HG03139 (cell line): ENCODE measurements at regions not wholly inside any gene's neighbourhood (a gene's known extent, or its start where the extent isn't known, plus 50 kb on each side); places are given as distances from the start of the nearest gene placed in this dataset.

ENCODE experiments used
- ATAC-seq: cut with Tn5 transposase; IDR thresholded peaks from one replicate; pipeline ENCODE4 v1.9.1; 2021; ENCODE audit not compliant: unreplicated experiment

DNA sequence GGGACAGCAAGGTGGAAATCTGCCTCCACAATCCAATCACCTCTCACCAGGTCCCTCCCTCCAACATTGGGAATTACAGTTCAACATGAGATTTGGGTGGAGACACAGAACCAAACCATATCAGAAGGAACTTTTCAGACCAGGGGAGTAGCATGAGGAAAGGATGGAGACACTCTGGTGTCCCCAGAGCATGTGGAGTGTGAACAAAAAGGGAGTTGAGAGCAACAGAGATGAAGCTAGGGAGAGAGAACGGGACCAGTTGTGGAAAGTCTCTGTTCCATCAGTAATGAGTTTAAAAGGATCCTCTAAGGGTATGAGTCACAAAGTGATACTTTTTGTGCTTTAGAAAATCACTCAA, 382.0 kb downstream of the SFMBT2 start:
- ATAC-seq, result no peak

DNA sequence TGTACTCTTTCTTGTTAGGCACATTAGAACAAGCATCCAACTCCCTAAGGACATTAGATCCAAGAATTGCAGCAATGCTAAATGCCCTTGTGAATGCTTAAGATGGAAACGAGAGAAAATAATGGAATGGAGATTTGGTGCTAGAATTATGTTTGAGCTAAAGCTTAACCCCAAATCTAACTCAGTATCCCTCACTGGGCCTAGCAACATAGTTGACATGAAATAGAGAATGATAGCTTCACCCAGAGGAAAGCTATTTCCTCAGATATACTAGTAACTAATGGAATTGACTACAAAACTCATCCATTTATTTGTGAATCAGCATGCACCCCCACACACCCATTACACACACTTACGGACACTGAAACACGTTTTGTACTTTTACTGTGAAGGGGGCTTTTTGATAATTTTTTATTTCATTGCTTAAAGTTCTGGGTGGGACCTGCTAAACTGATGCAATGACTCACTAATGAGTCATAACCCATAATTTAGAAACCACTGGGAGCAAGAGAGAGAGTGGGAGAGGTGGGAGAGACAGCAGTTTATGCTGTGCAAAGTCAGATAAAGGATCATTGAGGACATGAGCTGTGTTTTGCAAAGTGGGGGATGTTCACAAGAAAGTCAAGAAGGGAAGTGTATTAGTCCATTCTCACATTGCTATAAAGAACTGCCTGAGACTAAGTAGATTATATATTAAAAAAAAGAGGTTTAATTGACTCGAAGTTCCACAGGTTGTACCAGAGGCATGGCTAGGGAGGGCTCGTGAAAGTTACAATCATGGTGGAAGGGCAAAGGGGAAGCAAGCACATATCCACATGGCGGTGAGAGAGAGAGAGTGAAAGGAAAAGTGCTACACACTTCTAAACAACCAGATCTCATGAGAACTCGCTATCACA, 382.7 kb downstream of the SFMBT2 start:
- ATAC-seq, result no peak

DNA sequence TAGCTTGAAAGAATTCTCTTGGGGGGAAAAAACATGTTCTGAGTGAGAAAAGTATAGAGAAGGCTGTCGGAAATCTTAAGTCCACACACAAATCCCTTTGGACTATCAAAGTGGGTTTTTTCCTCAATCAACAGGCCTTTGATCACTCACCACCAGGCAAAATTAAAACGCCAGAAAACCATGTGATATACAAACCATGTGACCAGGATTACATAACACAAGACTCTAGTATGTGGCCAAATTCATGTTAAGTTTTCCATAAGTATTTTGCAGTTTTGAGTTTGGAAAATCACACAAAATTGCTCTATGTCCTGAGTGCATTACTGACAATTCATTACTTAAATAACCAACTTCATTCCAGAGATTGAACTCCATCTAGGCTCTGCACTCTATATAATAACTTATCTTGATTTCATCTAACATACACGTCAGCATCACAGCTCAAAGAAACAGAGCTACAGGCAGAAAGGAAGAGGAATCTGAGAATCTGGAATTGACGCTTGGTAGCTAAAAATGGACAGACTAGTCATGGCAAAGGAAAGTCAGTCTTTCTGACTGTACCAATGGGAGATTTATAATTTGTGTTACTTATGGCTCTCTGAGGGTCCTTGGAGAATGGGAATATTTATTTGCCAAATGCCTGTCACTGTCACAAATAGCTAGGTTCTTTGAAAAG, 383.5 kb downstream of the SFMBT2 start:
- no peak for ATAC-seq

DNA sequence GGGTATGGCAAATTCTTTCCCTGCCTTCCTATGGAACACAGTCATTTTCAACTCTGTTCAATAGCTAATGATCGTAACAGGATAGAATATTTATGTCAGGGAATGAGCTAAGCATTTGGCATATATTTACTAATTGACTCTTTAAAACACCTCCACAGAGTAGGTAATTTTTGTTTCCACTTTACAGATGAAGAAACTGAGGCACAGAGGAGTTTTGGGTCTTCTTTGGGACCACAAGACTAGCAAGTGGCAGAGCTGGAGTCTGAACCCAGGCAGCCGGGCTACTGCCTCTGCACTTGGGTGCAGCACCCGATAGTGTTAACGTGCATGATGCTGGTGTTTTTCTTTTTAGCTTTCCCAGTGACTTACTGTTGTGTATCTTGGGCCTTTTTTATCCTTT, 384.0 kb downstream of the SFMBT2 start:
- no peak for ATAC-seq

DNA sequence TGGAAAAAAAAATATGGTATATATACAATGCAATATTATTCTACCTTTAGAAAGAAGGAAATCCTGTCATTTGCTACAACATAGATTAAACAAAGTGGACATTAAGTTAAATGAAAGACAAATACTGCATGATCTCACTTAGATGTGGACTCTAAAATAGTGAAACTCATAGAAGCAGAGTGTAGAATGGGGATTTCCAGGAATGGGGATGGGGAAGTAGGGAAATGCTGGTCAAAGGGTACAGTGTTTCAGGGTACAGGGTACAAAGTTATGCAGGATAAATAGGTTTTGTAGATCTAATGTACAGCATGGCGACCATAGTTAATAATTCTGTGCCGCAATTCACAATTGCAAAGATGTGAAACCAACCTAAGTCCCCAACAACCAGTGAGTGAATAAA, 385.5 kb downstream of the SFMBT2 start:
- no peak for ATAC-seq

DNA sequence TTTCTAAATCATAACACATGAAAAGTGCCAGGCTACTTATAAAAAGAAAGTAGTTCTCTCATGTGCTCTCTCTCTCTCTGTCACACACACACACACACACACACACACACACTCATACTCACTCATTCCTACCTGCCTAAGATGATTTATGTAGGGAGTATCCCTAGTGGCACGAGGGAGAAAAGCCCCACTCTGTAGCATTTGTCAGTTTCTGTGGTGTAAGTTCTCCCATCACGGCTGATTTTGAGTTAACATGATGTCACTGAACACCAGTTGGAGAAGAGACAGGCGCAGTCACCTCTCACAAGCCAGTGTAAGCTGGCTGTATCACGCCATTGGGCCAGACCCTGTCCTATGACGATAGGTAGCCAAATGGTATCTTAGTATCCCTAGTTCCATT, 395.4 kb downstream of the SFMBT2 start:
- ATAC-seq, result no peak

DNA sequence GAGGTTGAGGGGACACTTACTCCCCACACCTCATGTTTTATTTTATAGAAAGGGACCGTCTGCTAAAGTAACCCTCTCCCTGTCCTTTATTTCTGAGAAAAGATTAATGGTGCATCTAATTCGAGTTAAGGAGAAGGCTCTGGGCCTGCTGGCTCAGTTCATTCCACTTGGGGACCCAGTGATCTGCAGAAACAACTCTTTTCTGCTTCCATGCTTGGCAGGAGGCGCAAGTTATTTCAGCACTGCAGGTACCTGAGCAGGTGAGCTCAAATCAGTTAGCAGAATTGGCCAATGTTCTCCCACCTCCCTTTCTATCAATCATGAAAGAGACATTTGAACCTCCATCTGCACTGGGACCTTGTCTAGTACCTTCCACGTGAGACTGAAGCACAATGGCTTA, 396.1 kb downstream of the SFMBT2 start:
- no peak for ATAC-seq

DNA sequence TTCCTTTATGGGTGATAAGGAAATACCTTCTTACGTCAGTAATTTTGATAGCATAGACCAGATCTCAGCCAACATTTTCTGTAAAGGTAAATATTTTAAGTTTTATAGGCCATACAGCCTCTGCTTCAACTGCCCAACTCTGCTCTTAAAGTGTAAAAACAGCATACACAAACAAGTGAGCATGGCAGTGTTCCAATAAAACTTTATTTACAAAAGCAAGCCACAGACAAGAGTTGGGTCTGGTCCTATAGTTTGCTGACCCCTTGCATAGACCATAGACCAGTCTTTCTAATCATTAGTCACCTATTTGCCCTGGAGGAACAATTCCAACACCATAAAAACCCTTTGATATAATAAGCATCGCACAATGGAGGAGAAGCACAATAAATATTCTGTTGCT, 398.8 kb downstream of the SFMBT2 start:
- no peak for ATAC-seq

DNA sequence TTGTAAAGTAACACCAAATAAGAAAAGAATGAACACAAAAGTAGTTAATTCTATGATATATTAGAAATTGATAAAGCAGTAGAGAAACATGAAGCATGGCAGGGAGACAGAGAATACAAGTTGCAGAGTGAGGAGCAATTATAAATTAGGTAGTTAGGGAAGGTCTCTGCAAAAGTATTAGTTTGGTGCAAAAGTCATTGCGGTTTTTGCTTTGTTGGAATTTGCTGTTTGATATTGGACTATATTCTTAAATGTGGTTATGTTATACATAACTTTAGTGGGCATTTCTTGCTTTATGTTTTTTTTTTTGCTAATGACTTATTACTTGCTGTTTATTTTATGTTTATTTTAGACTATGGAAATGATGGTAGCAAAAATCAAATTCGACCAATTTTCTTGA, 402.2 kb downstream of the SFMBT2 start:
- no peak for ATAC-seq

DNA sequence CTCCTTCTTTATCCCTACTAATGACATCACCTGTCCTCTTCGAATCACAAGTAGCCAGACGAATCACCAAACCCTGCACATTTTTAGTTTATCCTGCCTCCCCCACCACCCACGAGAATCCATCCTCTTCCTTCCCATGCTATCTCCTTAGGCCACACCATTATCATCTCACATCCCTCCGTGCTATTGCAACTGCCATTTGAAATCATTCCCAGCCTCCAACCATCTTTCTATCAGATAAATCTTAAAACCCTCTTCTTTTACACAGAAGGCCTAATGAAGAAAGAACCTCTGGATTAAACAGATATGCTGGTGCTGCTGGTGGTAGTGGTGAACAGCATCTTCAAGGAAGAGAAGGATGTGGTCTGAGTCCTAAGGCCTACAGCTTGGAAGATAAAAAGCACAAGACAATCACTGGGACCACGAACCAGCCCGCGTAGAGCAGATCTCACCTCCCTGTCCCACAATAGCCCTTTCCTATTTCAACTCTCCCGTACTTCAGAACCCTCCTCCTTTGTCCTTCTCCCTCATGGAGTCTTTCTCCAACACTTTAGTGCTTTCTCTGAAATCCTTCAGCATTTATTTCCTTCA, 403.1 kb downstream of the SFMBT2 start:
- ATAC-seq, result no peak

DNA sequence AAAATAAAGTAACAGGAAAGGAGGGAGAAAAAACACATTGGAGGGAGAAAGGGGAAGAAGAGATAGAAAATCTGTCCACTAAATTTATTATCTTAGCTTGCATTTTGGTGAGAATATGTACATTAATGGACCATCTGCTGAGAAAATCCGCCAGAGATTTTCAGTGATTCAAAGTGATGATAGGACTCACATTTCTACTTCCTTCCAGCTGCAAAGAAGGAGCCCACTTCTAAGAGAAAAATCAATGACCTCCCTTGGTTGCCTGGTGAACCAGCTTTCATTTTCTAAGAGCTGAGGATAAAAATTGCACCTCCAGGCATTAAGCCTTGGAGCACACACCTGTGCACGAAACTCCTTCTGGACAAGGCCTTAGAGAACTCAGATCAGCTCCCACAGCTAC, 404.3 kb downstream of the SFMBT2 start:
- no peak for ATAC-seq

DNA sequence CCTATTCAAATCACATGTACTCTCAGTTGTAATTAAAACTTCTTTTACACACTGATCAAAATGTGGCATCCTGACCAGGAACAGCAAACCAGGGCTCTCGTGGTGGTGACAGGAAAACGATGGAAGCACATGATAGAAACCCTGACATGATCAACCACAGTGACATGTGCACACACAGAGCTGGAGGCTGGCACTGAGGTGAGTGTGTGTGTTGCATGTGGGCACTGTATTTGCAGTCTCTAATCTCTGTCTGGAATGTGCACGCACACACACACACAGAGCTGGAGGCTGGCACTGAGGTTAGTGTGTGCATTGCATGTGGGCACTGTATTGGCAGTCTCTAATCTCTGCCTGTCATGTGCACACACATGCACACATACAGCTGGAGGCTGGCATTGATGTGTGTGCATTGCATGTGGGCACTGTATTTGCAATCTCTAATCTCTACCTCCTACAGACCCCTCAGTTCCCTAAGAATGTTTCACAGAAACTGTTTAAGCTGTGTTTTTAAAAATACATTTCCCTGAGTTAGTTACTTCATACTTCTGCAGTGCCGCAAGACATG, 406.9 kb downstream of the SFMBT2 start:
- ATAC-seq, result no peak

DNA sequence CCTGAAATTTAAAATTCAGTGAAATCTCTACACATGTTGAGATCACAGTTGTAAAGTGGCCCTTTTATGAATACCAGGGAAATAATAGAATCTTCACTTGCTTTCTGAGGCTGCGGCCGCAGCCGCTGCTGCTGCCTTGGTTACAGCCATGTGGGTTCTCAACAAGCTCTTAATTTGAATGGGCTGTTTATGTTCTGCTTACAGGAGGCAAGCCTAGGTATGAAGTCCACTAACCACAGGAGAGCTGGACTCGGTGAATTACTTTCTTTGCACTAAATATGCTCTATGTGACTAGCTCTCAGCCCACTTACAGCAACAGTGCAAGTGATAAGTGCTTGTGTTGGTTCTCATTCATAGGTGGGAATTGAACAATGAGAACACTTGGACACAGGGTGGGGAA, 410.8 kb downstream of the SFMBT2 start:
- no peak for ATAC-seq

DNA sequence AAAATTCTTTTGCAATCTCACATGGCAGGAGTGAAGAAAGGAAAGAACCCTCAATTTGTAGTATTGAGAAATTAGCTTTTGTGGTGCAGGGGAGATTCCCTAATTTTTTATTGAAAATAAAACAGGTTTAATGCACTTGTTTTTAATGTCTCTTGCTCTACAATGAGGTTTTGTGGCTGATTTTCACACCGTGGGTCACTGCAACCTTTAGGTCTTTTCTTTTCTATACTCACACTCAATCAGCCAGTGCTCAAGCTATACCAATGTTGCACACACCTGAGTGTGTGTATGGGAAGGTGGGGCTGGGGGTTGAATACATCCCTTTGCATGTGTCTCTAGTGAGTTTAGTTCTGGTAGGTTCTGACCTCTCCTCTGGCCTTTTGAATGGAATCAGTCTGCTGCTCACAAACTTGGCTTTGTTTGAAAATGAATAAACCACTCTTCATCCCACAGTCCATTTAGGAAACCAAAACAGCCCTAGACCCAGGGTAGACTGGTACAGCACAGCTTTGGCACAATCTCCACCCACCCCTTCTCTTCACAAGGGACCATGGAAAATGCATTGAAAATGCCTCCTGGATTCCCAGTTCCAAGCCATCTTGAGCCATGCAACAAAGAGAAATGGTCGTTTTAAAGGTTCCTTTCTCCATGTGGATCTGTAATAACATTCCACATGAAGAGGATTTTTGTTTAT, 411.5 kb downstream of the SFMBT2 start:
- no peak for ATAC-seq

DNA sequence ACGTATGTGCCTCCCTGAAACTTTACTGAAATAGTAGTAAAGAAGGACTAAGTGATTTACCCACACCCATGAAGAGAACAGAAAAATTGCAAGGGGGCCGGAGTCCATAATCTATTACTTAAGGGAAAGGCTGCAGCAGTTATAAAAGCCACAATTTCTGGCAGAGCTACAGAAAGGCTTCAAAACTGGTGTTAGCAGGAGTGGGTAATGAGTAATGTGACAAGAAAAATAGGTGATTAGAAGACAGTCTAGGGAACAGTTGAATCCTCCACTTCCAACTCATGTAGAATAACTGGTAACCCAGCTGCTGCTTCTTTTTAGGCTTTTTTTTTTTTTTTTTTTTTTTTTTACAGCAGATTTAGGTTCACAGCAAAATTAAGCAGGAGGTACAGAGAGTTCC, 413.3 kb downstream of the SFMBT2 start:
- ATAC-seq, result no peak

DNA sequence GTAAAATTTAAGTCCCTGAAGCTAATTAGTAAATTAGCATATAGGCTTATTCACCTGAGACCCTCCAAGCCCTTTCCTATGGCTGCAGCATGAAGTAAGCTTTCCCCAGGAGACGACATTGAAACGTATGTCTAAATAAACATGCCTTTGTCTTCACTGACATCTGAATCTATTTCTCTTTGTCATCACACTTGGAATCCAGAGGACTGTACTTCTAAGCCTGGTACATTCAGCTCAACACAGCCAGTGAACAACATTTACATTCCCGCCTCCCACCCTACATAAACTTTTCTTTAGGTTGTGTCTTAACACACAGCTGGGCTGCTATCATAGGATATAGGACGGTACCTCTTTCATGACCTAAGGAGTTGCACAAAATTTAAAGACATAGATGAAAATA, 414.4 kb downstream of the SFMBT2 start:
- ATAC-seq, result no peak

DNA sequence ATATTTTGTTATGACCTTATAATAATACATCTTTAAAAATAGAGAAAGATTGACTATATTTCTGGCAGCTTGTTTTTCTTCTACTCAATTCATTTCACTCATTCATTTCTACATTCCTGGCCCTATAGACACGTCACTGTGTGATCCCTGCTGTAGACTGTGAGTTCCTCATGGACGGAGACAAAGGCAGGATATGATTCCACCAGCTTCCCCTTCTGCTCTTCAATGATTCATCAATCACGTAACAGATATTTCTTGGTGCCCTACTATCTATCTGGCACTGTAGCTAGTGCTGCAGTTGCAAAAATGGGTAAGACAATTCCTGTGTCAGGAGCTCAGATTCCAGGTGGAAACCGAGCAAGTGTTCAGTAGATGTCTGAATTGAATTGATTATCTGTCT, 415.0 kb downstream of the SFMBT2 start:
- ATAC-seq, result no peak

DNA sequence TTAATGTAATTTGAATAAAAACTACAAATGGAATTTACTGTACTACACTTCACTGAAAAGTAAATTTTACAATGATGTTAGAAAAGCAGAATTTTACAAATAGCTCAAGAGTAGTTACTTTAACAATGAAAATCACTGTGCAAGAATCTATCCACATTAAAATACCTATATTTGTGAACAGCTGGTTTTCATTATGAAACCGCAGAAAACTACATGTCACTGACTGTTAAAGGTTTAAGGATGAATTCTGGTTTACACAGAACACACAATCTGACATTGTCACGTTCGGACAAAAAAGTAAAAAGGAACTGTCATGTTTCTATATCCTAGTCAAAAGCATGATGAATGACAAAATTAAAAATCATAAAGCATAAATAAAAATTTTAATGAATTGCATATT, 415.3 kb upstream of the PRKCQ start:
- no peak for ATAC-seq

DNA sequence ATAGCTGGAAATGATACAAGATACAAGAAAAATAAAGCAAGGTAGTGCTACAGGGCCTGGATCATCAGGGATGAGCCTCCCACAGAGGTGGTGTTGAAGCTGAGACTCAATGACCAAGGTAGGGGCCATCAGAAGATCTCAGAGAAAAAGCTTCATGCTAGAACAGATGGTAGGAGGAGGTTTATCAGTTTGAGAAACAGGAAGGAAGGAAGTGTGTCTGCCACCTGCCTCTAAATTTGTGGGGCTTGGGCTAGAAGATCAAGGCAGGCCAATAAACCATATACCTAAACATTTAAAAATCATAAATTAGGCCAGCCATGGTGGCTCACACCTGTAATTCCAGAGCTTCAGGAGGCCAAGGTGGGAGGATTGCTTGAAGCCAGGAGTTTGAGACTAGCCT, 410.8 kb upstream of the PRKCQ start:
- no peak for ATAC-seq

DNA sequence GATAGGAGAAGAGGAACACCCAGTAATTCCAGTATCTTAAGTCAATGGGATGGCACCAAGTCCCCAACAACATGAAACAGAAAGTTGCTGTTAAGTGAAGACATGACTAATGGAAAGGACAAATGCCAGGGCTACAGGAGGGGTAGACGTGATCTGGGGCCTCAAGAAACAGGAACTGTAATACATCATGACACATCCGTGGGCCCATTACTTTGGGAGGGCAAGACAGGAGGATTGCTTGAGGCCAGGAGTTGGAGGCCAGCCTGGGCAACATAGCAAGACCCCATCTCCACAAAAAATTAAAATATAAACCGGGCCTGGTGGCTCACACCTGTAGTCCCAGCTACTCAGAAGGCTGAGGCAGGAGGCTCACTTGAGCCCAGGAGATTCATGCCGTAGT, 408.6 kb upstream of the PRKCQ start:
- ATAC-seq, result no peak

DNA sequence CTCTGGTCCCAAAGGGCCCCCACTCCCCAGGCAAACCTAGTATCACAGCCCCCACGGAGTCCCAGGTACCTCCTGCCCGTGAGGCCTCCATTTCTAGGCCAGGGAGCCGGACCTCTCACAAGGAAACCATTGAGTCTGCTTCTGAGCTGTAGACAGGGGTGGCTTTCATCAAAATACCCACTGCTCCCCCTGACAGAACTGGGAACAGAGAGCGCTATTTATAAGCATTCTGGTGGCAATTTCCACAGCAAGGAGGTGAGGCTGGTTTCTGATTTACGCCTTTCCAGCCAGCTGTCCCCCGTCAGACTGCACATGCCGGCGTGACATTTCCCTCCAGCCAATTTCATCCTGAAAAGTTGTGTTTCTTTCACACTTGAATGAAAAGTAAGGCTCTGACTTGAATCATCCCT, 407.5 kb upstream of the PRKCQ start:
- ATAC-seq, result no peak
